HUDEP-2 (cell line): ENCODE measurements at regions not wholly inside any gene's neighbourhood (a gene's known extent, or its start where the extent isn't known, plus 50 kb on each side); places are given as distances from the start of the nearest gene placed in this dataset.
"Not testable (repeated sequence)": the region's sequence is repeated elsewhere in the genome, so short reads cannot be mapped to it uniquely, and the experiment has no call there.

Source experiments
- DNase-seq, 76 experiments: peaks; one replicate each; lab custom pipeline; 2025; ENCODE audit not compliant: unreplicated experiment in 76 of 76; lab: John Stamatoyannopoulos, UW

- DNase-seq, result no peak
Observed at GRCh38 chr9:92242260-92243136, 51.0 kb downstream of the IARS1 start.

DNA sequence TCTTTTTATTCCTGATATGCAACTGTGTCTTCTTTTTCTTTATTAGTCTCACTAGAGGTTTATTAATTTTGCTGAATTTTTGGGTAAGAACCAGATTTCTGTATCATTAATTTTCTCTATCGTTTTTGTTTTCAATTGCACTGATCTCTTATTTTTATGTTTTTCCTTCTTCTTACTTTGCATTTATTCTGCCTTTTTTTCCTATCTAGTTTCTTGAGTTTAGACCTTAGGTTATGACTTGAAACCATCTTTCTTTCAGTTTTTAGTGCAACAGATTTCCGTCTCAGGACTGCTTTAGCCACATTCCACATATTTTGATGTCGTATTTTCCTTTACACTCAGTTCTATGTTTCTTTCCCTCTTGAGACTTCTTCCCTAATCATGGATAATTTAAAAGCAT, 56.6 kb downstream of the IARS1 start:
- no peak for DNase-seq

- no peak for DNase-seq
Observed at GRCh38 chr9:92236465-92236864, 57.0 kb downstream of the IARS1 start.

- no peak for DNase-seq
Observed at GRCh38 chr9:92234514-92234913, 59.0 kb downstream of the IARS1 start.

GRCh38 chr9:92232190-92232589, 61.3 kb downstream of the IARS1 start:
- DNase-seq, result no peak

- no peak for DNase-seq
Observed at GRCh38 chr9:92228628-92229027, 64.9 kb downstream of the IARS1 start.

DNA sequence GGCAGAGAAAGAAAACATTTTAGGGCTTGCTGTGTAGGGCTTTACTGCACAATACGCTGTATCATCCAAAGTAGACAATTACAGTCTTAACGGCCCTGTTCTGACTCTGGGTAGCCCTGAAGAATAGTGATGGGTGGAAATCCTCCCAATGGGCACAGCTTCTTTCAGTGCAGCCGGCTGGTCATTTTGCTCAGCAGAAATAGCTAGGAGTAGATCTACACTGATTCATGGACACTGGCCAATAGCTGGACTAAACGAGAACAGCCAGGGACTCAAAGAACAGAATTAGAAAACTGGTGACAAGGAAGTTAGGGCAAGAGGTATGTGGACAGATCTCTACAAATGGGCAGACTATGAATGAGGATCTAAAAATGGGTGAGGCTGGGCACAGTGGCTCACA, 69.3 kb downstream of the IARS1 start:
- DNase-seq, result no peak

DNA sequence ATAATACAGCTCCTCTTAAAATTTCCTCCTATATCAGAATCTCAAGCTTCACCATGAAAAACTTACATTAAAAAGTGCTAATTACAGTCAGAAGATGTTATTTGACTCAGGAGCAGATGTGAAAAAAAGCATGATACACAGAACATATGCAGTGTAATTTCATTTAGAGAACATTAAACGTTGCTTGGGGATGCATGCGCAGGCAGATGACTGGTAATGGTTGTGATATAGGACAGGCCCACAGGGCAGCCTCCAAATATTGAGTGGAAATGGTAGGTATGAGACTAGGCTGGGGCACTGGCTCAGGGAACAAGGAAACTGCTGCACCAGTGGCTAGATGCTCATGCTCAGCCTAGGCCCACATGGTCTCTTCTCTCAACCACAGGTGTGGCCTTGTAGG, 69.7 kb downstream of the IARS1 start:
- no peak for DNase-seq

DNA sequence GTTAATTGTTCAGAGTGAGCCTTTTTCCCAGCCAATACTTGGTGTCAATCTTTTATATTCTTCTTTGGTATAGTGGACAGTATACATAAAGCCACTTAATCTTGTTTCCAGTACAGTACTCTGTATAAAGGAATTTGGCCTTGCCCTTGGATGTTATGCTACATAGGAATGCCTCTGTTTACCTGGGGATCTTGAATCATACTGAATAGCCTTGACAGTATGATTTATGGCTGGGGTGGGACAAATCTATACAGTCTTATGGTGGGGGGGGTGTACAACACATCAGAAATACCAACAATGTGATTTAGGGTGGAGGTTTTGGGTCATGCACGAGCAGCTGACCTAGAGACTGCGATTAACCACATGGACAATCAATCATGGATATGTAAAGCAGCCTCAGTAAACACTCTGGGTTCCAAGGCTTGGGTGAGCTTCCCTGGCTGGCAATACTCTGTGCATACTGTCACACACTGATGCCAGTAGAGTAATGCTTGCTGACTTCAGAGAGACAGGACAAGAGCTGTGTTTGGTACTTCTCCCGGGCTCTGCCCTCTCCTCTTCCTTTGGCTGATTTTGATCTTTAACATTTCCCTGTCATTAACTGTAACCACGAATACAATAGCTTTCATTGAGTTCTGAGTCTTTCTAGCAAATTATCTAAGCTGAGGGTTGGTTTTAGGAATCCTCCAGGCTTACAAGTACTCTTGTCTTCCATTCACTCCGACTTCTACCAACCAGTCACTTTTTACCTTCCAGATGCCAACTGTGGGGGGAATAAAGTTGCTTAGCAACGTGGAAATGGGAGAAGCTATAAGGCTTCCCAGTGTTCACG, 84.6 kb downstream of the IARS1 start:
- no peak for DNase-seq

- DNase-seq, result no peak
Observed at GRCh38 chr9:92206488-92206887, 87.0 kb downstream of the IARS1 start.

DNA sequence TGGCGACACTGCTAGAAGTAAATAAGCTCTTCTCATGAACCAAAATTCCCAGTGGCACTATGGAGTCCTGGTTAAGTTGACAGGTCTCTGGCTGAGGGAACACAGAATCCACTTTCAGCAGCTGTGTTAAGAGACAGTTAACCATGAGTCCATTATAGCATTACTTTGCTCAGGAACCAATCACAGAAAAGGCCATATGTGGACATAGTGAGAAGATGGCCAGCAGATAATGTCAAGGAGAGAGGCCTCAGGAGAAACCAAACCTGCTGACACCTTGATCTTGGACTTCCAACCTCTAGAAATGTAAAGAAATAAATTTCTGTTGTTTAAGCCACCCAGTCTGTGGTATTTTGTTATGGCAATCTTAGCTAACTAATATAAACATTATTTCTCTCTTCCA, 88.7 kb upstream of the SPTLC1 start:
- not testable (repeated sequence) for DNase-seq

DNA sequence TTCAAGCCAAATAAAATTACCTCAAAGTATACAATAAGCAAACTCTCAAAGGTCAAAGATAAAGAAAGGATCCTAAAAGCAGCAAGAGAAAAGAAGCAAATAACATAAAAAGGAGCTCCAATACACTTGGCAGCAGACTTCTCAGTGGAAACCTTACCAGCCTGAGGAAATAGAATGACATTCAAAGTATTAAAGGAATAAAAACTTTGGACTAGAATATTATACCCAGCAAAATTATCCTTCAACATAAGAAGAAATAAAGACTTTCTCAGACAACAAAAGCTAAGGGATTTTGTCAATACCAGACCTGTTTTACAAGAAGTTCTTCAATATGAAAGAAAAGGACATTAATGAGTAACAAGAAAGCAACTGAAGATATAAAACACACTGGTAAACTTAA, 83.0 kb upstream of the SPTLC1 start:
- DNase-seq, result not testable (repeated sequence)

DNA sequence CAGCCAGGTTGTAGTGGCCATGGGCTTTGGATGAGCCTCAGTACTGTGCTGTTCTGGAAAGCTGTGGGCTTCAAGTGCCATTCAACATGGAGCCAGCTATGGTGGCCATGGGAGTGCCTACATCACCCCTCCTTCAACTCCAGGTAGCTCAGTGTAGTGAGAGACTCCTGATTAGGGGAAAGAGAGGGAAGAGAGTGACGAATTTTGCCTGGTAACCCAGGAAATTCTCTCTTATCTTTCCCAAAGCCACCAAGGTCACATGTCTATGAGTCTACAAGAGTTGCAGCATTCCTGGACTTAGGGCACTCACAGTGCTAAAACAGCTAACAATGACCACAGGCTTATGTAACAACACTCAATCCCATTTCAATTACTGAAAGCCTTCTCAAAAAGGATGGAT, 81.7 kb upstream of the SPTLC1 start:
- DNase-seq, result no peak

DNA sequence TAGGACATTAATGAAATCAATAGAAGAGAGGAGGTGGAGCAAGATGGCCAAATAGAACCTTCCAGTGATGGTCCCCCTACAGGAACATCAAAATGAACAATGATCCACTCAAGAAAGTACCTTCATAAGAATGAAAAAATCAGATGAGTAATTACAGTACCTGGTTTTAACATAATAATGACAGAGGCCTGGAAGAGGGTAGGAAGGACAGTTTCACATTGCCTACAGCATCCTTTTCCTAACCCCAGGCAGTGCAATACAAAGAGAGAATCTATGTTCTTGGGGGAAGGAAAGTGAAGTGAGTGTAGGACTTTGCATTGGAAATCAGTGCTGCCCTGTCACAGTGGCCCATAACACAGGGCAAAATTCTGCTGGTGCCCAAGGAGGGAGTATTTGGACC, 81.2 kb upstream of the SPTLC1 start:
- no peak for DNase-seq

- no peak for DNase-seq
Observed at GRCh38 chr9:92191801-92192200, 76.6 kb upstream of the SPTLC1 start.

DNA sequence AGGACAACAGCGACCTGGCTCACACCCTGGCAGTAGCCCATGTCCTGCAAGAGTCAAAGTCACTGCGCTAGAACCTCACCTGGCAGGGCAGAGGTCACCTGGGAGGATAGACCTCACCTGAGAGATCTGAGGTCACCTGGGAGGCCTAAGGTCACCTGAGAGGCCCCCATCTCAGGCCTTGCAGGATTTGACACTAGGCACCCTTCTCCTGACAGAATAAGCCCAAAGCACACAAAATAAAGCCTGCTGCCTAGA, 75.2 kb upstream of the SPTLC1 start:
- no peak for DNase-seq

- no peak for DNase-seq
Observed at GRCh38 chr9:92189782-92190535, 74.7 kb upstream of the SPTLC1 start.

DNA sequence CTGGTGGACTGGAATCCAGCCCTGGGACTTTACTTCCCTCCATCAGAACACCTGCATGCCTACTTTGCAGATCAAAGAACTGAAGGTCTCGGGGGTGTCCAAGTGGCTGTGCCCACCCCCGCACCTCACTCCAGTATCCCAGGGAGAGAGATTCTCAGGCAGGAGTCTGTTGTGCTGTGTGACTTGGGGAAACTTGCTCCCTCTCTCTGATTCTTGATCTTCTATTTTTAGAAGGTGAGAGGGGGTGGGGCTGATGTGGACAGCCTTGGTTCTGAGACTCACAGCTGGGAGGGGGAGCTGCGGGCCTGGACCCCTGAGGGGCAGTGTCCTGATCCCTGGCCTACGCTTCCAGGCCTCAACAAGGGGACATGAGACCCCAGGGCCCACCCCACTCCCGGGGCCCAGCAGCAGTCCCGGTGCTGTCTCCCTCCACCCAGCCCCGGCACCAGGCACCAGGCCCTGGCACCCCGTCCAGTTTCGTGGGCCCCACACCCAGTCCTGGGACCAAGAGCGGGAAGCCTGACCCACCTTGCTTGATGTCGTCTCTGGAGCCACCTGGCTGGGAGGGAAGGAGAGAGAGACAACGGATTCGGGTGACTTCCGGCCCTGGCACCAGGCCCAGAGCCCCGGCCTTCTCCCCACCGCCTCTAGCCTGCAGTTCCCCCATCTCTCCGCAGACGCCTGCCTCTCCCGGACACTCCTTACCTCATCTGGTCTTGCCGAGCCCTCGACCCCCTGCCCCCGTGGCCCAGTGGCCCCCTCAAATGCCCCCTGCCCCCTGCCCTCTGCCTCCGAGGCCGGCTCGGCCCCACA, 74.0 kb upstream of the SPTLC1 start:
- peak in 1 of 76 experiments; percentile 9 for DNase-seq

- DNase-seq, result no peak
Observed at GRCh38 chr9:92187989-92188714, 72.9 kb upstream of the SPTLC1 start.

DNA sequence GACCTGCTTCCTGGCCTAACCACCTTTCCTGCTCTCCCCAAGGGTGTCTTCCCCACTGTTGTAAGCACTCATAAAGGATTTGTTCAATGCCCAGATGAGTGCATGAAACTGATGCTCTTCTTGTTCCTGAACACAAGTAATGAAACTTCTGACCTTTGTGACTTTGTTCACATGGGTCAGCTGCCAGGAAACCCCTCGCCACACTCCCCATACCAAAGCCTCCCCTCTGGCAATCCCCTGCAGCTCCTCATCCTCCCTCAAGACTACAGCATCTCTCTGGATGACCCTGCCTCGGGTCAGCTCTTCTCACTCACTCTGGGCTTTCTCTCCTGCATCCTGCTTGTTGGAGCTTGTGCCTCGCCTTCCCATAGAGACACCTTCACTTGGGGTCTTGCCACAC, 72.2 kb upstream of the SPTLC1 start:
- DNase-seq, result no peak
